ENCODE measurements at regions not wholly inside any gene's neighbourhood (a gene's known extent, or its start where the extent isn't known, plus 50 kb on each side); places are given as distances from the start of the nearest gene placed in this dataset.

DNA sequence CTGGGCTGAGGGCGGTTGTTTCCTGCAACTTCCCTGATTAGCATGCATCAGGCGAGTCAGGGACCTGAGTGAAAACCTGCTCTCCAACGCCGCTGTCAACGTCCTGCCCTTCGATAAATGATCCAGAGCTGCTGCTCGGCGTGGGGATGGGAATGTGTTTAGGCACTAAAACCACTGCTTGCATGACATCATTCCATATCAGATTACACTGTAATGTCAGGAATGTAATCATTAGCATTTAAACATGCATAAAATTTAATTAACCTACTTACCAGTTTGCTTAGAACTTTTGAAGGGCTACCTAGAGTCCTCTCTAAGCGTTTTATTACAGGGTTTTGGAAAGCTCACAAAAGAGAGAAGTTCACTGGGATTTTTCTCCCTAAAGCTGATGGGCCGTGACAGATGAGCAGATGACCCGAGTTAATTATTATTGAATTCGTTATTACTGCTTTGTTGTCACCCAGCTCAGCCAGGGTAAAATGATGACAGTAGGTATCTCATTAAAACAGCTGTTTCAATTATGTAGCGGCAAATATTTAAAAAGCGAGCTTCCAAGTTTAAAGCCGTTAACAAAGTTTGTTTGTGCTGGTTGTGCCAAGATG, 685.6 kb upstream of the SALL3 start:
- H3K9me3 Mint-ChIP-seq = peaks cover 8% of the 10 kb centered on the region

DNA sequence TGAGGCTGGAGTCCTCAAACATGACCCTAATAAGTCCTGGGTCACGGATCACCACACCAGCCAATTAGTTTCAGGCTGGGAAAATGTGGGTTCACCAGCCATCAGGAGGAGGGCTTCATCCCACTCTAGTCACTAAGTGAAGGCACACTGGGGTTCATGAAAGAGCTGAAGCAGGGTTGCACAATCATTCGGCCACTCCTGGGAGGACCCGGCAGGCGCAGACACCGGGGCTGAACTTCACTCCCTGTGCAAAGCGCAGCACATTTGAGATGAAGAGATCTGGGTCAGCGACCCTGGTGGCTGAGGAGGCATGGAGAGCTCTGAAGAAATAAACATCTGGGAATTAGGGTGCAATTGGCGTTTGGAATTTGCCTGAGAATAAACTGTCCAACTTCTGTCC, 684.4 kb upstream of the SALL3 start:
- no peak for DNase-seq (ENCODE audit: low spot score)
- H3K36me3 Mint-ChIP-seq (ENCODE audit: low read depth) = no peaks in the 10 kb centered on the region
- H3K9me3 Mint-ChIP-seq = peaks cover 8% of the 10 kb centered on the region
- no peak overlapping the region for H3K27ac Mint-ChIP-seq
- no peak overlapping the region for H3K4me3 Mint-ChIP-seq
- H3K27me3 Mint-ChIP-seq (ENCODE audit: low read depth) = no peaks in the 10 kb centered on the region
- H3K4me1 Mint-ChIP-seq (ENCODE audit: low read depth) = no peaks in the 10 kb centered on the region

More for the DNA sequence above, 685.6 kb upstream of the SALL3 start:
- no peaks in the 10 kb centered on the region for H3K27me3 Mint-ChIP-seq (ENCODE audit: low read depth)
- DNase-seq (ENCODE audit: low spot score) = no peak
- no peaks in the 10 kb centered on the region for H3K36me3 Mint-ChIP-seq (ENCODE audit: low read depth)
- H3K4me3 Mint-ChIP-seq = no peak overlapping the region
- H3K27ac Mint-ChIP-seq = no peak overlapping the region
- no peaks in the 10 kb centered on the region for H3K4me1 Mint-ChIP-seq (ENCODE audit: low read depth)

DNA sequence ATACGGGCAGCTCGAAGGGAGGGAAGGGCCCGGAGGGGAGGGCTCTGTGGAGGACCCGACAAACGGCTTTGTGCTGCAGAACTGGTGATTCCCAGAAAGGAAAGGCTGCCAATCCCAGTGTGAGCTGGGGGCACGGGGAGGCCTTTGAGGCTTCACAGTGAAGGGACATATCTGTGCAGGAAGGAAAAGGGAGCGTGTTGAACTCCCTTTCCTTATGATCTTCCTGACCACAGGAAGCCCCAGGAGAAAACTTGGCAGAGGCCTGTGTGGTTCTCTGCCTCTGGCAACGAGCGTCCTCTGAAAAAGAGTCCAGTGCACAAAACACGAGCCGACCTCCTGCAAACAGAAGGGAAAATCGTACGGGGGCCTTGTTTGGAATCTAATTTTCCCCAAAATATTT, 683.5 kb upstream of the SALL3 start:
- no peaks in the 10 kb centered on the region for H3K4me1 Mint-ChIP-seq (ENCODE audit: low read depth)
- H3K27me3 Mint-ChIP-seq (ENCODE audit: low read depth) = no peaks in the 10 kb centered on the region
- no peak overlapping the region for H3K4me3 Mint-ChIP-seq
- no peaks in the 10 kb centered on the region for H3K36me3 Mint-ChIP-seq (ENCODE audit: low read depth)
- no peak overlapping the region for H3K27ac Mint-ChIP-seq
- no peak for DNase-seq (ENCODE audit: low spot score)
- peaks cover 4% of the 10 kb centered on the region for H3K9me3 Mint-ChIP-seq

DNA sequence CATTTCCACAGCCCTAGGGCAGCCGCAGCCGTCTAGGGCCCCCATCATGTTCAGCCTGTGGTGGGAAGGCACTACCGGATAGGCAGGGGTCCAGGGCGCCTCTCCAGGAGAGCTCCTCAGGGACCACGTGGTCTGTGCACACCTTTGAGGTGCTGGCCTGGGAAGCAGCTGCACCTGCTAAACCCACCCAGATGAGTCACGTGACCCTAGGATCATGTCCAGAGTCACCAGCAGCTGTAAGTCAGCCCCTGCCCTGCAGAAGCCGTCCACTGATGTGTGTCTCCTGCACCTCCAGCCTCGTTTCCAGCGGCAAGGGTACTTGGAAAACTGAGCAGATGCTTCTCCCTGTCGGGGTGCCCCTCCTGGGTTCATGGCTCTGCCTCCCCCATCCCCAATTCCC, 682.6 kb upstream of the SALL3 start:
- H3K27ac Mint-ChIP-seq = no peak overlapping the region
- H3K27me3 Mint-ChIP-seq (ENCODE audit: low read depth) = no peaks in the 10 kb centered on the region
- H3K4me1 Mint-ChIP-seq (ENCODE audit: low read depth) = no peaks in the 10 kb centered on the region
- no peak overlapping the region for H3K4me3 Mint-ChIP-seq
- no peak for DNase-seq (ENCODE audit: low spot score)
- no peaks in the 10 kb centered on the region for H3K9me3 Mint-ChIP-seq
- no peaks in the 10 kb centered on the region for H3K36me3 Mint-ChIP-seq (ENCODE audit: low read depth)

DNA sequence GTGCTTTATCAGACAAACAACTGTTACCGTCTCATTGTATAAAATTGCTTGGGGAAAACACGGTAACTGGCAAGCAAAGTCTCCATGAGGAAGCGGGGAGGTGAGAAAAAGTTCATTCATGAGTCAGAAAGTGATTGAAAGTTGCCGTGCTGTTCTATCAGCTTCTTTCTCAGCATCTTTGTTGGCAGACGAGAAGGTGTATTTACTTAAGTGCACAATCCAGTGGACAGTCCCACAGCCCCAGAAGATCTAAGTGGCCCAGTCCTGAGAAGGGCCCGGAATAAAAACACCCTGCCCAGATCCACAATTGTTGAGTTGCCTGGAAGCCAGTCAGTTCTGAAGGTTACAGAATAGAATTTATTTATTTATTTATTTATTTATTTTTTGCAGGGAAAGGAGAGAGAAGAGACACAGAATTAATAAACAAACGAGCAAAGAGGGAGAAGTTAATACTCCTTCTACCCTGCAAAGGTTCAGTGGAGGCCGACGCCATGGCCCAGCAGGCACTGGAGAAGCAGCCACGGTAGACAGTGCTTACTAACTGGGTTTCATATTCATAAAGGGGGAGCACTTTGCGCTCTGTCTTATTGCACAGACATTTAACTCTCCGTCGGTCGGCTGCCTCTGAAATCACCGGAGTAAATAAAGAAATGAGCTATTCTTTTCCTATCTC, 676.0 kb upstream of the SALL3 start:
- no peaks in the 10 kb centered on the region for H3K4me1 Mint-ChIP-seq (ENCODE audit: low read depth)
- no peaks in the 10 kb centered on the region for H3K27me3 Mint-ChIP-seq (ENCODE audit: low read depth)
- H3K4me3 Mint-ChIP-seq = no peak overlapping the region
- peaks cover 4% of the 10 kb centered on the region for H3K9me3 Mint-ChIP-seq
- H3K27ac Mint-ChIP-seq = no peak overlapping the region
- no peak for DNase-seq (ENCODE audit: low spot score)
- no peaks in the 10 kb centered on the region for H3K36me3 Mint-ChIP-seq (ENCODE audit: low read depth)

DNA sequence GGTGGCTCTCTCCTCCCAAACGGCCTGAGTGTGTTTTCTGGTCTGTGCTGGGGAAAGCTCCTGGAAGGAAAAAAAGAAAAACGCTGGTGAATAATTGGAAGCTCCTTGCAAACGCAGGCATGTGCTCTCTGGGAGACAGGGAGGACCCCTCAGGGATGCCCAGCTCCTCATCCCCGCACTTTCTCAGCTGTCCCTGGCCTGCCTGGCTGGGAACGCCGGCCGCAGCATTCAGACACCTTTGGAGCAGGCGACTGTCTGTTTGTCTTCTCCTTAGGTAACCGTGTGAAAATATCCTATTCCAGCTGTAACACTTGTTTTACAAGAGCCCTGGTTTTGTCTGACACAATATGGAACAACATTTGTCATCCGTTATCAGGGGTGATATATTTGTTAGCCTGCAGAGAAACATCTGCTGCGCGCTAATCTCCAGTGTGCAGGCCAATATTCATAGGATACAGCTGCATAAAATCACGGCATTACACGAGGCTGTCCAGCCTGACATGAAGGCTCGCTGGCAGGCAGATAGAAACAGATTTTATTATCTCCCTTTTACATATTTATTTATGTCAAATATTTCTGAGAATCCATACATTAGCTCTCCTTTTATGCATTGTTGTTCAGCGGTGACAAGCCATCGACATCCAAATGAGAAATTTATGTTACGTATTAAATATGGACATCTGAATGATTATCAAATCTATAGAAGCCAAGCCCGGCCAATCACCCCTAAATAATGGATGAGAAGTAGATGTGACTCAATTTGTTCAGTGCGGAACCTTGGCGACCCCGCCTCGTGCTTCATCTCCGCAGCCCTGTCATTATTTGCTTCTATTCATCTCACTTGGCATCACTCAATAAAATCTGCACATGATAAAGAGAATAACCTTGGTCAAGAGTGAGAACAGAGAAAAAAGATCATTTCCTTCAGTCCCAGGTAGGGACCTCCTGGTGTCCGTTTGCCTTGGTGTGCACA, 675.1 kb upstream of the SALL3 start:
- Mint-ChIP-seq H3K27ac (no peak overlapping the region), H3K9me3 (peaks cover 6% of the 10 kb centered on the region), H3K36me3 (ENCODE audit: low read depth) (no peaks in the 10 kb centered on the region), H3K27me3 (ENCODE audit: low read depth) (no peaks in the 10 kb centered on the region), H3K4me1 (ENCODE audit: low read depth) (no peaks in the 10 kb centered on the region), H3K4me3 (no peak overlapping the region)
- DNase-seq (ENCODE audit: low spot score) = no peak

DNA sequence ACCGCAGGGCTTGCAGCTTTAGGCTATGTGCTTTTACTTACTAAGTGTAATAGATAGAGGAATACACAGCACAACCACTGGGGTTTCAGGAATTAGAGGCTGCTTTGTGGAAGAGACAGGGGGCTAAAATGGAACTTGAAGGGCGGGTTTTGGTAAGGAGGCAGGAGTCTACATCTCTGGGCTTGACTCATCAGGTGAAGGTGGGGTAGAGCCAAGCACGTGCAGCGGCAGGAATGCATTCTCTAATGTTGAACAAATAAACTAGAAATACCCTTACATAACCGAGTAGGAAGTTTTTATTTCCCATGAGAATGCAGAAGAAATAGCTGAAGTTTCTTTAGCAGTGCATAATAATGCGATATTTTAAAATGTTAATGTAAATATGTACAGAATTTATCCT, 673.8 kb upstream of the SALL3 start:
- Mint-ChIP-seq H3K36me3 (ENCODE audit: low read depth) (no peaks in the 10 kb centered on the region), H3K9me3 (peaks cover 6% of the 10 kb centered on the region), H3K27me3 (ENCODE audit: low read depth) (no peaks in the 10 kb centered on the region), H3K27ac (no peak overlapping the region), H3K4me1 (ENCODE audit: low read depth) (no peaks in the 10 kb centered on the region), H3K4me3 (no peak overlapping the region)
- no peak for DNase-seq (ENCODE audit: low spot score)

DNA sequence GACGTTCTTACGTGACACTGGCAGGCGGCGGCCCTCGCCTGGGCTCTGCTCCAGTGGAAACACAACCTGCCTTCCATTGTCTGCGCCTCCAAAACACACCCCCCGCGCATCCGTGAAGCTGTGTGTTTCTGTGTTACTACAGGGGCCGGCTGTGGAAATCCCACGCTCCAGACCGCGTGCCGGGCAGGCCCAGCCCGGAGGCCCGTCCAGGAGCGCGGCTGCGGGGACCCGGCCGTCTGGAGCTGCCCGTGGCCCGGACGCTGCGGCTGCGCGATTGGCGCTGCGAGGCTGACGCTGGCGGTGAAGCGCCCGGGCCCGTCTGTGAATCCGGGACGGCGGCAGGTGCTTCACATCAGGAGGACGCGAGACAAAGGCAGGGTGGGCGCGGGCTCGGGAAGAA, 670.3 kb upstream of the SALL3 start:
- Mint-ChIP-seq H3K4me1 (ENCODE audit: low read depth) (no peaks in the 10 kb centered on the region), H3K4me3 (no peak overlapping the region), H3K36me3 (ENCODE audit: low read depth) (no peaks in the 10 kb centered on the region), H3K27ac (no peak overlapping the region), H3K27me3 (ENCODE audit: low read depth) (no peaks in the 10 kb centered on the region), H3K9me3 (peaks cover 6% of the 10 kb centered on the region)
- DNase-seq (ENCODE audit: low spot score) = no peak

DNA sequence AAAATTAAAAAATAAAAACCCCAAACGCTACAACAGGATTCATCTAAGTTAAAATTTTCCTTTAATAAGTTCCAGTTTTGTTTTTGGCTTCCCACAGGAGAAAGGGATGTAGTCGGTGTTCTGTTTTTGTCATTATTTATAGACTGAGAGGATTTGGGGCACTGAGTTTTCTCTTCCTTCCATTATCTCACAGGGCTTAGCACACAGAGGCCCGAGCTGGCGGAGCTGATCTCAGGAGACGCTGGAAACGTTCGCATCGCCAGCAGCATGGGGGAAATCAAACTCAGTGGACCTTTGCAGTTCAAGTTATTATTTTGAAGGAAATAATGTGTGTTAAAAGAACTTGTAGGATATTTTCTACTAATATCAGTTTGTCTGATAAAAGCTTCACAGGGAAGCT, 669.7 kb upstream of the SALL3 start:
- no peak for DNase-seq (ENCODE audit: low spot score)
- peaks cover 6% of the 10 kb centered on the region for H3K9me3 Mint-ChIP-seq
- no peaks in the 10 kb centered on the region for H3K36me3 Mint-ChIP-seq (ENCODE audit: low read depth)
- H3K27me3 Mint-ChIP-seq (ENCODE audit: low read depth) = no peaks in the 10 kb centered on the region
- H3K4me1 Mint-ChIP-seq (ENCODE audit: low read depth) = no peaks in the 10 kb centered on the region
- no peak overlapping the region for H3K27ac Mint-ChIP-seq
- H3K4me3 Mint-ChIP-seq = no peak overlapping the region

DNA sequence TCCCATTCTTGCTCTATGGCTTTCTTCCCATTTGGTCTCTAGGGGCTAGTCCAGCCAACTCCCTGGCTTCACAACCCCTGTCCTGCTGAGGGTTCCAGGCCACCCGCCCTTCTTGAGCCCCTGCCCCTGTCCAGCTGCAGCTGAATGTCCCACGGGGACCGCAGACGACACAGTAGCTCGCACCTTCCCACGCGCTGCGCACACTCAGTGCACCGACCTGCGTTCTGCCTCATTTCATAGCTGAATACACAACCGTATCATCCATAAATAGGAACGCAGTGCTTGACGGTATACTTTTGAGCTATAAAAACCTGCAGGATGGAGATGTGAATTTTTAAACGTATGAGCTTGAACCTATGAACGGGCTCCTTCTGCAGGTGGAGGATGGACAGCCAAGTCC, 660.4 kb upstream of the SALL3 start:
- H3K4me1 Mint-ChIP-seq (ENCODE audit: low read depth) = no peaks in the 10 kb centered on the region
- H3K36me3 Mint-ChIP-seq (ENCODE audit: low read depth) = no peaks in the 10 kb centered on the region
- no peaks in the 10 kb centered on the region for H3K9me3 Mint-ChIP-seq
- DNase-seq (ENCODE audit: low spot score) = no peak
- H3K4me3 Mint-ChIP-seq = no peak overlapping the region
- no peaks in the 10 kb centered on the region for H3K27me3 Mint-ChIP-seq (ENCODE audit: low read depth)
- no peak overlapping the region for H3K27ac Mint-ChIP-seq

DNA sequence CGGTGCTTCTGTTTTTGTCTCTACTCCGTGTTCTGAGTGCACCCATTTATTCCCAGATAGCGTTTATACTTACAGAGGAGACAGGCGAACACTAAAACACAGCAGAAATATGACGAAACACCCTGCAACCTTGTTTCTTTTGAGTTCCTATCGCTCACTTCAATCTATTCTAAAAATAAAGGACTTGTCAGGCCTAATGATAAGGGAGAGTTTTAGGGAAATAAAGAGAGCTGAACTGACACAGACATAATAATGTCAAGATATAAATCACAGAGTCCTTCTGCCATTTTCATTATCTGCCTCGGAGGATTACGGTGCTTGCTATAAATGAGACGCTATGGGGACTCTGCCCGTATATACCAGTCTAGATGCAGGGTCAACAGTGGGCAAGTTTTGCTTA, 659.7 kb upstream of the SALL3 start:
- H3K9me3 Mint-ChIP-seq = no peaks in the 10 kb centered on the region
- DNase-seq (ENCODE audit: low spot score) = no peak
- no peaks in the 10 kb centered on the region for H3K27me3 Mint-ChIP-seq (ENCODE audit: low read depth)
- no peaks in the 10 kb centered on the region for H3K4me1 Mint-ChIP-seq (ENCODE audit: low read depth)
- no peak overlapping the region for H3K27ac Mint-ChIP-seq
- no peak overlapping the region for H3K4me3 Mint-ChIP-seq
- H3K36me3 Mint-ChIP-seq (ENCODE audit: low read depth) = no peaks in the 10 kb centered on the region

DNA sequence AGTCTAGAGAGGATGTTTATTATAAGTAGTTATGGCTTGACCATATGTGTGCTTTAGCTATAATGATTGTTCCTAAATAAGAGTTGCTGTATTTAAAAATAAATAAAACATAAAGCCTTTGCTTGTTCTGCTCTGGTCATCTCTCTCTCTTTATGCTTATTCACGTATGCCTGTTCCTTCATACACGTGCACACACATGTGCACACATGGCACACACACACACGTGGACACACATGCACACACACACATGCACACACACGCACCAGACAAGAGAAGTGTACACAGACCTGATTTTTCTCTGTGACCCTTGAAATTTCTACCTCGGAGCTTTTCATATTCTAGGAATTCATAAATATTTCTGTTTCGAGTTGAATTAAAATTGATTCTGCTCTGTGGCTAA, 658.2 kb upstream of the SALL3 start:
- H3K36me3 Mint-ChIP-seq (ENCODE audit: low read depth) = no peaks in the 10 kb centered on the region

DNA sequence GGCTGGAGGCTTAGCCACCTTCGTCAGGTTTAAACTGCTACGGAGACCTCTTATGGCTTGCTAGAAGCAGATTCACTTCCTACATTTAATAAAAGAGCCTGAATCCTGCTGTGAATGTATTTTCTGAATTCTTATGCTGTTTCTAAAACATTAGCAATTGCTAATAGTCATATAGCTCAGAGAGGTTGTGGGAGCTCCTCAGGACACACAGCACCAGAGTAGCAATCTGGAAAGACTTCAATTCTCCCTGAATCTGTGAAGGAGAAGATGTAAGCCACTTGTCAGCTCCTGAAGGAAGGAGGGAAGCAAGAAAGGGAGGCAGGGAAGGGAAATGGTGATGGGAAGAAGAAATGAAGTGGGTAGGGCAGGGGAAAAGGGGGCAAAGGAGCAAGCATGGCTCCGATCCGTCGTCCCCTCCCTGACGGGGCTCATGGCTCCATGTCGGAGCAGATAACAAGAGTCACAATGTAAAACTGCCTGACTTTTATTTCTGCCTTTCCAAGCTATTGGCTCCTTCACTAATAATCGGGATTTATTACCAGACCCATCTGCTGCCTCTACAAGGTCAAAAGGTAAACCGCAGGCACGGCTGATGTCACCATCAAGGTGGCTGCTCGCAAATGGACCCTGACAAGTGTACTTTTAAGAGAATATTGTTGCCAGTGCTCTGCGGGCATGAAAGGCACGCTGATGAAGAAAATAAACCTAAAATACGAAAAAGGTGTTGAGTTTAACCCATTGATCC, 656.0 kb upstream of the SALL3 start:
- Mint-ChIP-seq H3K27me3 (ENCODE audit: low read depth) (no peaks in the 10 kb centered on the region), H3K27ac (no peak overlapping the region), H3K36me3 (ENCODE audit: low read depth) (no peaks in the 10 kb centered on the region), H3K9me3 (no peaks in the 10 kb centered on the region), H3K4me1 (ENCODE audit: low read depth) (no peaks in the 10 kb centered on the region), H3K4me3 (no peak overlapping the region)
- no peak for DNase-seq (ENCODE audit: low spot score)

More for the DNA sequence above, 658.2 kb upstream of the SALL3 start:
- Mint-ChIP-seq H3K27me3 (ENCODE audit: low read depth) (no peaks in the 10 kb centered on the region), H3K27ac (no peak overlapping the region), H3K4me3 (no peak overlapping the region), H3K4me1 (ENCODE audit: low read depth) (no peaks in the 10 kb centered on the region), H3K9me3 (no peaks in the 10 kb centered on the region)
- DNase-seq (ENCODE audit: low spot score) = no peak

DNA sequence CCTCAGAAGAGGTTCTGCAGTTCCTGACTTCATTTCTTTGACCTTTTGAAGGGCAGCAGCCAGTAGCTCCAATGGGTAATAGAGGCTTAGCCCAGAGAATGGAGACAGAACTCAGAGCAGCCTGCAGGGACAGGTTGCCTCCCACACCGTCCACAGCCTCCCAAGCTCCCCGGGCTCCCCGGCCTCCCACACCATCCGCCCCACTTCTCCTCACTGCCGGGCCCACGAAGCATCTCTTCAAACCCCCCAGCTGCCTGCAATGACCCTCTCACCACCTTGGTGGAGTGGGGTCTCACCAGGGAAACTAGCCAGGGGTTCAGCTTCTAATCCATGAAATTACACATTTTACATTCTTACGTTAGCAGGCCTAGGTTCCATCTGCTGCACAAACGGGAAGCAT, 652.0 kb upstream of the SALL3 start:
- Mint-ChIP-seq H3K27ac (no peak overlapping the region), H3K27me3 (ENCODE audit: low read depth) (no peaks in the 10 kb centered on the region), H3K9me3 (no peaks in the 10 kb centered on the region), H3K4me3 (no peak overlapping the region), H3K36me3 (ENCODE audit: low read depth) (no peaks in the 10 kb centered on the region), H3K4me1 (ENCODE audit: low read depth) (no peaks in the 10 kb centered on the region)
- DNase-seq (ENCODE audit: low spot score) = no peak
